ENCODE measurements at regions not wholly inside any gene's neighbourhood (a gene's known extent, or its start where the extent isn't known, plus 50 kb on each side); places are given as distances from the start of the nearest gene placed in this dataset.

- Histone ChIP-seq H3K79me1 (ENCODE audit: low read length) (no peaks in the 10 kb centered on the region), H4K8ac (ENCODE audit: low read depth, low read length) (no peak overlapping the region), H2AK5ac (ENCODE audit: low read length) (no peak overlapping the region), H3K4me2 (ENCODE audit: low read length) (no peak overlapping the region), H3K18ac (ENCODE audit: low read length) (no peak overlapping the region), H2BK5ac (ENCODE audit: low read length) (no peak overlapping the region), H3K36me3 (ENCODE audit: control insufficient read depth, insufficient read depth, low read length) (no peaks in the 10 kb centered on the region), H3K27me3 (ENCODE audit: insufficient read depth, low read length, poor library complexity) (peaks cover 19% of the 10 kb centered on the region), H3K4me1 (ENCODE audit: control insufficient read depth, low read depth, low read length) (peaks cover 8% of the 10 kb centered on the region), H2BK120ac (ENCODE audit: low read depth, low read length) (no peak overlapping the region), H3K79me2 (ENCODE audit: control insufficient read depth, insufficient read depth, low read length) (no peaks in the 10 kb centered on the region), H3K4me3 (ENCODE audit: low read length) (no peak overlapping the region), H2BK15ac (replicated peaks; ENCODE audit: low read depth) (no peak overlapping the region), H3K9ac (ENCODE audit: low read length) (no peak overlapping the region), H4K5ac (ENCODE audit: low read length) (no peak overlapping the region), H3K23ac (ENCODE audit: low read length) (no peak overlapping the region), H3K27ac (ENCODE audit: low read depth, low read length) (no peak overlapping the region), H3K4ac (ENCODE audit: low read depth, low read length) (no peak overlapping the region), H3K56ac (ENCODE audit: low read length) (no peak overlapping the region)
- no peak for DNase-seq
- WGBS (ENCODE audit: extremely low coverage, insufficient coverage, low lambda C conversion rate) = no CpG with 5 or more reads among the region's 1 CpG
Measured at GRCh38 chr15:96049766-96050165, 280.7 kb upstream of the NR2F2 start.

- H3K9ac ChIP-seq (ENCODE audit: low read length) = no peak overlapping the region
- H4K5ac ChIP-seq (ENCODE audit: low read length) = no peak overlapping the region
- H2BK120ac ChIP-seq (ENCODE audit: low read depth, low read length) = no peak overlapping the region
- H2AK5ac ChIP-seq (ENCODE audit: low read length) = no peak overlapping the region
- H2BK5ac ChIP-seq (ENCODE audit: low read length) = no peak overlapping the region
- no peak overlapping the region for H3K27ac ChIP-seq (ENCODE audit: low read depth, low read length)
- no peak overlapping the region for H3K56ac ChIP-seq (ENCODE audit: low read length)
- no peak for DNase-seq
- no peak overlapping the region for H4K8ac ChIP-seq (ENCODE audit: low read depth, low read length)
- no peaks in the 10 kb centered on the region for H3K79me1 ChIP-seq (ENCODE audit: low read length)
- no peak overlapping the region for H3K4me2 ChIP-seq (ENCODE audit: low read length)
- H3K4me1 ChIP-seq (ENCODE audit: control insufficient read depth, low read depth, low read length) = peaks cover 8% of the 10 kb centered on the region
- H3K36me3 ChIP-seq (ENCODE audit: control insufficient read depth, insufficient read depth, low read length) = no peaks in the 10 kb centered on the region
- H3K27me3 ChIP-seq (ENCODE audit: insufficient read depth, low read length, poor library complexity) = peaks cover 21% of the 10 kb centered on the region
- H3K18ac ChIP-seq (ENCODE audit: low read length) = no peak overlapping the region
- H3K4ac ChIP-seq (ENCODE audit: low read depth, low read length) = no peak overlapping the region
- no CpG with 5 or more reads among the region's 2 CpGs for WGBS (ENCODE audit: extremely low coverage, insufficient coverage, low lambda C conversion rate)
- no peaks in the 10 kb centered on the region for H3K79me2 ChIP-seq (ENCODE audit: control insufficient read depth, insufficient read depth, low read length)
- no peak overlapping the region for H2BK15ac ChIP-seq (replicated peaks; ENCODE audit: low read depth)
- H3K4me3 ChIP-seq (ENCODE audit: low read length) = no peak overlapping the region
- H3K23ac ChIP-seq (ENCODE audit: low read length) = no peak overlapping the region
Measured at GRCh38 chr15:96051598-96051997, 278.9 kb upstream of the NR2F2 start.

- H3K27ac ChIP-seq (ENCODE audit: low read depth, low read length) = no peak overlapping the region
- no peak overlapping the region for H3K4ac ChIP-seq (ENCODE audit: low read depth, low read length)
- H3K23ac ChIP-seq (ENCODE audit: low read length) = no peak overlapping the region
- no peak overlapping the region for H3K4me3 ChIP-seq (ENCODE audit: low read length)
- no peak overlapping the region for H2BK120ac ChIP-seq (ENCODE audit: low read depth, low read length)
- peaks cover 8% of the 10 kb centered on the region for H3K4me1 ChIP-seq (ENCODE audit: control insufficient read depth, low read depth, low read length)
- H3K79me1 ChIP-seq (ENCODE audit: low read length) = no peaks in the 10 kb centered on the region
- H3K18ac ChIP-seq (ENCODE audit: low read length) = peak overlapping the region; percentile 56
- no peak overlapping the region for H4K5ac ChIP-seq (ENCODE audit: low read length)
- H3K9ac ChIP-seq (ENCODE audit: low read length) = no peak overlapping the region
- H4K8ac ChIP-seq (ENCODE audit: low read depth, low read length) = no peak overlapping the region
- H3K56ac ChIP-seq (ENCODE audit: low read length) = no peak overlapping the region
- no peak overlapping the region for H3K4me2 ChIP-seq (ENCODE audit: low read length)
- peaks cover 22% of the 10 kb centered on the region for H3K27me3 ChIP-seq (ENCODE audit: insufficient read depth, low read length, poor library complexity)
- DNase-seq = no peak
- H3K36me3 ChIP-seq (ENCODE audit: control insufficient read depth, insufficient read depth, low read length) = no peaks in the 10 kb centered on the region
- H2BK15ac ChIP-seq (replicated peaks; ENCODE audit: low read depth) = no peak overlapping the region
- no peak overlapping the region for H2BK5ac ChIP-seq (ENCODE audit: low read length)
- no peaks in the 10 kb centered on the region for H3K79me2 ChIP-seq (ENCODE audit: control insufficient read depth, insufficient read depth, low read length)
- no peak overlapping the region for H2AK5ac ChIP-seq (ENCODE audit: low read length)
- no CpG with 5 or more reads among the region's 4 CpGs for WGBS (ENCODE audit: extremely low coverage, insufficient coverage, low lambda C conversion rate)
Measured at GRCh38 chr15:96052154-96052553, 278.3 kb upstream of the NR2F2 start.

- WGBS (ENCODE audit: extremely low coverage, insufficient coverage, low lambda C conversion rate) = no CpG with 5 or more reads among the region's 18 CpGs
- no peak overlapping the region for H3K9ac ChIP-seq (ENCODE audit: low read length)
- H3K27me3 ChIP-seq (ENCODE audit: insufficient read depth, low read length, poor library complexity) = peaks cover 22% of the 10 kb centered on the region
- peak overlapping the region; percentile 56 for H3K18ac ChIP-seq (ENCODE audit: low read length)
- peaks cover 8% of the 10 kb centered on the region for H3K4me1 ChIP-seq (ENCODE audit: control insufficient read depth, low read depth, low read length)
- H3K4me2 ChIP-seq (ENCODE audit: low read length) = peak overlapping the region; percentile 77
- no peaks in the 10 kb centered on the region for H3K79me2 ChIP-seq (ENCODE audit: control insufficient read depth, insufficient read depth, low read length)
- no peaks in the 10 kb centered on the region for H3K36me3 ChIP-seq (ENCODE audit: control insufficient read depth, insufficient read depth, low read length)
- H3K4me3 ChIP-seq (ENCODE audit: low read length) = no peak overlapping the region
- no peak overlapping the region for H2BK5ac ChIP-seq (ENCODE audit: low read length)
- no peak overlapping the region for H4K8ac ChIP-seq (ENCODE audit: low read depth, low read length)
- H3K23ac ChIP-seq (ENCODE audit: low read length) = no peak overlapping the region
- no peak overlapping the region for H4K5ac ChIP-seq (ENCODE audit: low read length)
- peak overlapping the region; percentile 66 for H3K56ac ChIP-seq (ENCODE audit: low read length)
- H3K27ac ChIP-seq (ENCODE audit: low read depth, low read length) = peak overlapping the region; percentile 49
- no peak overlapping the region for H2BK15ac ChIP-seq (replicated peaks; ENCODE audit: low read depth)
- no peak overlapping the region for H2AK5ac ChIP-seq (ENCODE audit: low read length)
- no peak overlapping the region for H3K4ac ChIP-seq (ENCODE audit: low read depth, low read length)
- no peak for DNase-seq
- H2BK120ac ChIP-seq (ENCODE audit: low read depth, low read length) = peak overlapping the region; percentile 34
- no peaks in the 10 kb centered on the region for H3K79me1 ChIP-seq (ENCODE audit: low read length)
Measured at GRCh38 chr15:96052572-96053030, 277.9 kb upstream of the NR2F2 start.

GRCh38 chr15:96053031-96053780, 277.3 kb upstream of the NR2F2 start:
- Histone ChIP-seq H3K36me3 (ENCODE audit: control insufficient read depth, insufficient read depth, low read length) (no peaks in the 10 kb centered on the region), H2AK5ac (ENCODE audit: low read length) (no peak overlapping the region), H4K5ac (ENCODE audit: low read length) (no peak overlapping the region), H3K4me2 (ENCODE audit: low read length) (peak overlapping the region; percentile 77), H4K8ac (ENCODE audit: low read depth, low read length) (no peak overlapping the region), H3K4ac (ENCODE audit: low read depth, low read length) (no peak overlapping the region), H2BK5ac (ENCODE audit: low read length) (no peak overlapping the region), H3K27me3 (ENCODE audit: insufficient read depth, low read length, poor library complexity) (peaks cover 22% of the 10 kb centered on the region), H3K9ac (ENCODE audit: low read length) (no peak overlapping the region), H3K27ac (ENCODE audit: low read depth, low read length) (peak overlapping the region; percentile 49), H2BK15ac (replicated peaks; ENCODE audit: low read depth) (no peak overlapping the region), H3K4me3 (ENCODE audit: low read length) (no peak overlapping the region), H2BK120ac (ENCODE audit: low read depth, low read length) (peak overlapping the region; percentile 34), H3K56ac (ENCODE audit: low read length) (peak overlapping the region; percentile 66), H3K23ac (ENCODE audit: low read length) (no peak overlapping the region), H3K79me2 (ENCODE audit: control insufficient read depth, insufficient read depth, low read length) (no peaks in the 10 kb centered on the region), H3K18ac (ENCODE audit: low read length) (peak overlapping the region; percentile 25), H3K79me1 (ENCODE audit: low read length) (no peaks in the 10 kb centered on the region), H3K4me1 (ENCODE audit: control insufficient read depth, low read depth, low read length) (peaks cover 8% of the 10 kb centered on the region)
- peak; percentile 50 for DNase-seq
- no CpG with 5 or more reads among the region's 36 CpGs for WGBS (ENCODE audit: extremely low coverage, insufficient coverage, low lambda C conversion rate)
